ENCODE measurements at regions not wholly inside any gene's neighbourhood (a gene's known extent, or its start where the extent isn't known, plus 50 kb on each side); places are given as distances from the start of the nearest gene placed in this dataset.

DNA sequence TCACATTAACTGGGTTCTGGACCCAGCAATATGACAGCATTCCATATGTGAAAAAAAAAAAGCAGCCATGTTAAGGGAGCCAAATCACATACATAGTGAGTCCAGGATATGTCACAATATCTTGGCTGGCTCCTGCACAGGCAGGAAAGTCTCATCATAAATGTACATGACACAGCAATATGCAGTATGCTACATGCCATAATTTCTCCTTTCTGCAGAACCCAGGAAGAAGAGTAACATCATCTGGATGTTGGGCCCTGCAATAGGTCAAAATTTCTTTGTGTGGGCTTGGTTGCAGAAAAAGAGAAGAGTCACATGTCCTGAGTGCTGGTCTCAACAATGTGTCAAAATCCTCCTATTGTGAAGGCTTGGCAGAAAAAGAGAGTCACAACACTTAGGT is 902.8 kb upstream of the AMELY start:
- peaks cover 7% of the 10 kb centered on the region for H3K4me1 Mint-ChIP-seq (ENCODE audit: low read depth)
- no peak for DNase-seq
- no peaks in the 10 kb centered on the region; the same call in 1 of the 2 replicates for H3K27me3 Mint-ChIP-seq (ENCODE audit: insufficient read depth)
- no peak overlapping the region for H3K4me3 Mint-ChIP-seq
- TF ChIP-seq CTCF (IDR thresholded peaks at IDR 0.05): no peak
- no peaks in the 10 kb centered on the region for H3K9me3 Mint-ChIP-seq
- no peaks in the 10 kb centered on the region for H3K36me3 Mint-ChIP-seq (ENCODE audit: low read depth)
- H3K27ac Mint-ChIP-seq: no peak overlapping the region

GRCh38 chrY:7810359-7810758 is 898.8 kb upstream of the AMELY start:
- no peak for DNase-seq
- Mint-ChIP-seq H3K27ac (no peak overlapping the region), H3K4me3 (no peak overlapping the region), H3K36me3 (ENCODE audit: low read depth) (no peaks in the 10 kb centered on the region), H3K27me3 (ENCODE audit: insufficient read depth) (no peaks in the 10 kb centered on the region; the same call in 1 of the 2 replicates), H3K9me3 (no peaks in the 10 kb centered on the region), H3K4me1 (ENCODE audit: low read depth) (peaks cover 15% of the 10 kb centered on the region)
- no peak for TF ChIP-seq CTCF (IDR thresholded peaks at IDR 0.05)

GRCh38 chrY:7807516-7807870 is 895.9 kb upstream of the AMELY start:
- Mint-ChIP-seq H3K4me3 (no peak overlapping the region), H3K9me3 (no peaks in the 10 kb centered on the region), H3K36me3 (ENCODE audit: low read depth) (no peaks in the 10 kb centered on the region), H3K4me1 (ENCODE audit: low read depth) (peaks cover 15% of the 10 kb centered on the region), H3K27me3 (ENCODE audit: insufficient read depth) (no peaks in the 10 kb centered on the region; the same call in 1 of the 2 replicates), H3K27ac (peak overlapping the region; percentile 62)
- TF ChIP-seq CTCF (IDR thresholded peaks at IDR 0.05): no peak
- DNase-seq: no peak

- Mint-ChIP-seq H3K36me3 (ENCODE audit: low read depth) (no peaks in the 10 kb centered on the region), H3K27ac (peak overlapping the region; percentile 62), H3K9me3 (no peaks in the 10 kb centered on the region), H3K4me1 (ENCODE audit: low read depth) (peaks cover 15% of the 10 kb centered on the region), H3K4me3 (no peak overlapping the region), H3K27me3 (ENCODE audit: insufficient read depth) (no peaks in the 10 kb centered on the region; the same call in 1 of the 2 replicates)
- DNase-seq: peak; percentile 72
- no peak for TF ChIP-seq CTCF (IDR thresholded peaks at IDR 0.05)
Measured at GRCh38 chrY:7806592-7807515, 895.3 kb upstream of the AMELY start.

DNA sequence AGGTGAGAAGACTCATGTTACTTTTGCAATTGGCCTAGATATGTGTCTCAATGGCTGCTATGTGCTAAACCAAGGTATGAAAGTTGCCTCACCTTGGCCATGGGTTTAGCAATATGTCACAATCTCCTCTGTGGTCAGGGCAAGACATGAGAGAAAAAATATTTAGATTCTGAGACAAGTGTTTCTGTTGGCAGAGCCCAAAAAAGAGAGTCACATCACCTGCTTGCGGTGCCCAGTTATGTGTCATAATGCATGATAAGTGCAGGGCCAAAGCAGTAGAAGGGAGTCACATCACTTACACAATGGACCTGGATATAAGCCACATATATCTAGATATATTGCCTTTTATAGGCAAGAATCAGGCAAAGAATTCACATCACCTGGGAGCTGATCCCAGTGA is 894.1 kb upstream of the AMELY start:
- no peak for TF ChIP-seq CTCF (IDR thresholded peaks at IDR 0.05)
- Mint-ChIP-seq H3K27me3 (ENCODE audit: insufficient read depth) (no peaks in the 10 kb centered on the region; the same call in 1 of the 2 replicates), H3K9me3 (no peaks in the 10 kb centered on the region), H3K4me3 (no peak overlapping the region), H3K27ac (no peak overlapping the region), H3K4me1 (ENCODE audit: low read depth) (peaks cover 15% of the 10 kb centered on the region), H3K36me3 (ENCODE audit: low read depth) (no peaks in the 10 kb centered on the region)
- no peak for DNase-seq

All from HFFc6 (cell line).